Activated CD8-positive, alpha-beta memory T cell treated with anti-CD3 and anti-CD28 coated beads for 36 hours (primary cell): ENCODE measurements at regions not wholly inside any gene's neighbourhood (a gene's known extent, or its start where the extent isn't known, plus 50 kb on each side); places are given as distances from the start of the nearest gene placed in this dataset.

Experiments used
- CTCF ChIA-PET: fragments of 350-600 bp; sonication (Branson Sonifier 250); formaldehyde crosslinking; loops from one replicate; lab custom pipeline; 2021; ENCODE audit warnings: antibody characterized with exemption; lab: Charles Lee
- POLR2A ChIA-PET: fragments of 350-600 bp; sonication (Branson Sonifier 250); formaldehyde crosslinking; loops from one replicate; lab custom pipeline; 2021; ENCODE audit warnings: antibody characterized with exemption; lab: Charles Lee

DNA sequence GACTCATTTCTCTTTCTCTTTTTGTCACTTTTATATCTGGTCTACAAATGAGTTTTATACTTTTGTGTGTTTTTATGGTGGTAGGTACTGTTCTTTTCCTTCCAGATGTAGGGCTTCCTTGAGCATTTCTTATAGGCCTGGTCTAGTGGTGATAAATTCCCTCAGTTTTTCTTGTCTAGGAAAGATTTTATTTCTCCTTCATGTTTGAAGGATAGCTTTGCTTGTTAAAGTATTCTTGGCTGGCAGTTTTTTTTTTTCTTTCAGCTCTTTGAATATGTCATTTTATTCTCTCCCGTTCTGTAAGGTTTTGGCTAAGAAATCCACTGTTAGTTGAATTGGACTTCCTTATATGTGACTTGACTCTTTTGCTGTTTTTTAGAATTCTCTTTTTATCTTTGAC lies 292.7 kb downstream of the RPS24 start:
- ChIA-PET POLR2A (no interaction called here), CTCF (no interaction called here)

DNA sequence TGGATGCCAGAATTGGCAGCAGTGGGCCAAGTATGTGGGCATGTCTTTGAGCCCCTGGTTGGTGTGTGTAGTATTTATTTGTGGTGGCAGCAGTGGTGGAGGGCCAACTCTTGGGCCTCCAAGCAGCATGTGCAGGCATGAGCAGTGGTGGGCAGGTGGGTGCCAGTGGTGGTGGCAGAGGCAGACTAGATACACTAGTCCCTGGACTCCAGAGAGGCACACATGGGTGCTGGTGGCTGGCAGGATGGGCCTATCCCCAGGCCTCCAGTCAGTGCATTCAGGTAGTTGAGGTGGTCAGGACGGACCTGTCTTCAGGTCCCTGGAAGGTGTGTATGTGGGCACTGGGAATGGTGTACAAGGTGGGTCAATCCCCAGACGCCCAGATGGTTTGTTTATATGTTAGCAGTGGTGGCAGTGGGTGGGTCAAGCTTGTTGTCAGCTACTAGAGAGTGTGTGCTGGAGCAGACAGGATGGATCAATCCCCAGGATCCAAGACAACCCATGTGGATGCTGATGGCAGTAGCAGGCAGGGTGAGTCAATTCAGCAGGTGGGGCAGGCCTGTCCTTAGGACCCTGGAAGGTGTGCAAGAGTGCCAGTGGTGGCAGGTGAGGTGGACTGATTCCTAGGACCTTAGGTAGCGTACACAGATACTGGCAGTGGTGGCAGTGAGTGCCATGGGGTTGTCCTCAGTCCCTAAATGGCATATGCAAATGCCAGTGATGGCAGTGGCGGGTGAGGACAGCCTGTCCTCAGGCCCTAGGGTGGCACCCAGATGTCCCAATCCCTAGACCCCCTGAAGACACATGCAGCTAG lies 294.3 kb downstream of the RPS24 start:
- ChIA-PET CTCF (no interaction called here), POLR2A (no interaction called here)

DNA sequence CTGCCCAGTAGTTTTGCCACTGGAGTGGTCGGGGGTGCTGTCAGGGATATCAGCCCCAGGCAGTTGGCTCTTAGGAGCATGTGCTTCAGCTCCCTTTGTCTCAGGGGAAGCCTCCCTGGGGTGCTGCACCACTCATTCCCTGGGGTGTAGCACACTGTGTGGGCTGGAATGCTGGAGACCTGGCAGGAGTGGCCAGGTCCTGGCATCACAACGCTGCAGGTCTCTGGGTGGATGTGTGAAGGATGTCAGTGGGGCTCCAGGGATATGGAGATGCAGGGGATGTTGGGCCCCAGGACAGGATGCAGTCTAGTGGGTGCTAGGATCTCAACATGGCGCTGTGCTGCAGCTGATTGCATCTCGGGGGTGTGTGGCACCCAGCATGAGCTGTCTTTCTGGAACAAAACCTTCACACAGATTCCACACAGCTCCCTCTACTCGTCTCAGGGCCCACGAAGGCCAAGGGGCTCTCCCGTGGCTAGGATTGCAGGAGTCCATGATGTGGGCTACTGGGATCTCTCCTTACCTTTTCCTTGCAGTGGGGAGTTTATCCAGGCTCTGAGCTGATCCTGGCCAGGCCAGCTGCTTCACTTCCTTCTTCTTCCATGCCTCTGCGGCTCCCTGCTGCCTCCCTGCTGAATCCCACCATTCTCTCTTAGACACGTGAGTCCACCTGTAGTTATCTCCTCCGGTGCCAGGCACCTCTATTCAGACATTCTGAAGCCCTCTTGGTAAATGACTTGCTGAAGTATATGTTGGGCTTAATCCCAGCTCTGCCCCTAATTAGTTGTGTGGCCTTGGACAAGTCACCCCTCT lies 295.1 kb downstream of the RPS24 start:
- ChIA-PET CTCF (no interaction called here), POLR2A (no interaction called here)

DNA sequence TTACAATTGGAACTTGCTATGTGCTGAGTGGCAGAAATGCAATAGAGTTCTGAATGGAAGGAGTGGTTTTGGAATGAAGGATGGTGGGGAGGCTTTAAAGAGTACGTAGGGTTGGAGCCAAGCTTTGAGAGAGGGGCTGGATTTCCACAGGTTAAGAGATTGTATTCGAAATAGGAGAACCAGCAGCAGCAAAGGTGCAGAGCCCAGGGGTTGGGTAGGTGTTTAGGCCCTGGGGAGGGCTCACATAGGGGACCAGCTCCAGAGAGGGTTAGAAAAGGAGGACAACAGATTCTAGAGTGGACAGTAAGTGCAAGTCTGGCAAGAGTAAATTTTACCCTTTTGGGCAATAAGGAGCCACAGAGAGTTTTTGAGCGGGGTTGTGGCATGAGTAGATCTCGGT lies 297.2 kb downstream of the RPS24 start:
- ChIA-PET CTCF (no interaction called here), POLR2A (no interaction called here)

GRCh38 chr10:78331391-78331922 lies 297.8 kb downstream of the RPS24 start:
- POLR2A ChIA-PET: no interaction called here
- CTCF ChIA-PET: no interaction called here

- ChIA-PET CTCF (no interaction called here), POLR2A (no interaction called here)
Measured at GRCh38 chr10:78332012-78332411, 298.3 kb downstream of the RPS24 start.

DNA sequence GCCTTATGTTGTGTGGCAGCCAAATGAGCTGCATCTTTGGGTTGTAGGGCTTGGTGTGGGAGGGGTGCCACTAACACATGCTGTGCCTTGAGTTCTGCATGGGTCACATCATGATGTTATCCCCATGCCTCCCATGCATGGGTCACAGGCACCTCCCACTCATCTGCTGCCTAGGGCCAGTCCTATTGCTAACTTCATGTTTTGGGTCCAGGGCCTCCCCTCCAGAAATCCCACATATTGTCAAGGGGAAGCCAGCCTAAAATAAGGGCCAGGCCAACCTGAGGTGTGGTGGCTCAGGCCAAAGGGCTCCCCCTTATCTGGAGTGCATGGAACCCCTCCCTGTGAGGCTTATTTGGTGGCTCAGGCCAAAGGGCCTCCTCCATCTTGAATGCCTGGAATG lies 299.0 kb downstream of the RPS24 start:
- ChIA-PET POLR2A (no interaction called here), CTCF (no interaction called here)

DNA sequence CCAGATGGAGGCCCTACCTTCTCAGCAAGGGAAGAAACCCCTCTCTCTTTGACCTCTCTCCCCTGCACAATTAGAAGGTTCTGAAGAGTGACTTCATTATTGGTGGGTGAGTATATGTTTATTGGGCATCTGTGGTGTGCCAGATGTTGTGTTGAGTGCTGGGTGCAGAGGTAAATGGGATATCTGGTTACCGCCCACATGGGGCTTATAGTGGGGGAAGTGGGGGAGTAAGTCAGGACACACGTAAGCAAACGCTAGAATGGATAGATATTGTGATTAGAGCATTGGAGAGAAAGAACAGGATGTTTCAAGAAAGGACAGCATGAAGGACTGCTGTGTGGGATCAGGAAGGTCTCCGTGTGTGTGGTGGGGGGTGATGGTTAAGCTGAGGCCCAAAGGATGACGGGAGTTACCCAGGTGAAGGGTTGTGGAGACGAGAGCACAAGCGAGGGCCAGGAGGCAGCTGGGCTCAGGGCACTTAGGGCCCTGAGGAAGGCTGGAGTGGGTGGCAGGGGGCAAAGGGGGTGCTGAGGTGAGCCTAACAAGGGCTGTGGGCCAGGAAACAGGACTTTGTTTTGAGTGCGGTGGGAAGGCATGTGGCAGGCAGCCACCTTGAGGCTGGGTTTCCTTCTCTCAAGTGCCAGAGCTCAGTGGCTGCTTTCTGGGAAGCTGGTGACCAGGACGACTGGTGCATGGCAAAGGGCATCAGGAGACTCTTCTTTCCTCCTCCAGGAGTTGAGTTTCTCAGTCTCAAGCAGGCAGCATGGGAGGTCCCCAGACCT lies 299.9 kb downstream of the RPS24 start:
- POLR2A ChIA-PET: no interaction called here
- CTCF ChIA-PET: no interaction called here

GRCh38 chr10:78335371-78335690 lies 301.7 kb downstream of the RPS24 start:
- CTCF ChIA-PET: interaction anchor here (0.6 kb wide), 1 partner anchor 363 kb away, joined by 3 read pairs; no protein-coding TSS in a partner anchor
- POLR2A ChIA-PET: no interaction called here

- POLR2A ChIA-PET: no interaction called here
- CTCF ChIA-PET: interaction anchor here (0.6 kb wide), 1 partner anchor 363 kb away, joined by 3 read pairs; no protein-coding TSS in a partner anchor
Measured at GRCh38 chr10:78335691-78336401, 302.2 kb downstream of the RPS24 start.

GRCh38 chr10:78336402-78336791 lies 302.7 kb downstream of the RPS24 start:
- POLR2A ChIA-PET: no interaction called here
- CTCF ChIA-PET: no interaction called here

DNA sequence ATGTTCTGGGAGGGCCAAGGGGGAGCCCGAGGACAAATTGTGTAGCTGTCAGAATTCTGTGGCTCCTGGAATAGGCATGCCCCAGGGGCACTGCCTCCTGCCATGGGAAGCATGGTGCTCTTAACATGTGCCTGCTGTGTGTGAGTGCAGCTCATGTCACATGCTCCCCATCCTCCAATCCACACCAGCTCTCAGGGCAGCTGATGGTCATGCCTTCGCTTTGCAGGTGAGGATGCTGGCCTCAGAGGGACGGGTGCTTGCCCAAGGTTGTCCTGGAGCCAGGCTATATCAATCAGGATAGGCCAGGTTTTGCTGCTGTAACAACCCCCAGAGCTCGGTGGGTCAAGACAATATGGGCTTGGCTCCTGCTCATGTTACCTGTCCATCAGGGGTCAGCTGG lies 303.4 kb downstream of the RPS24 start:
- CTCF ChIA-PET: no interaction called here
- POLR2A ChIA-PET: no interaction called here

DNA sequence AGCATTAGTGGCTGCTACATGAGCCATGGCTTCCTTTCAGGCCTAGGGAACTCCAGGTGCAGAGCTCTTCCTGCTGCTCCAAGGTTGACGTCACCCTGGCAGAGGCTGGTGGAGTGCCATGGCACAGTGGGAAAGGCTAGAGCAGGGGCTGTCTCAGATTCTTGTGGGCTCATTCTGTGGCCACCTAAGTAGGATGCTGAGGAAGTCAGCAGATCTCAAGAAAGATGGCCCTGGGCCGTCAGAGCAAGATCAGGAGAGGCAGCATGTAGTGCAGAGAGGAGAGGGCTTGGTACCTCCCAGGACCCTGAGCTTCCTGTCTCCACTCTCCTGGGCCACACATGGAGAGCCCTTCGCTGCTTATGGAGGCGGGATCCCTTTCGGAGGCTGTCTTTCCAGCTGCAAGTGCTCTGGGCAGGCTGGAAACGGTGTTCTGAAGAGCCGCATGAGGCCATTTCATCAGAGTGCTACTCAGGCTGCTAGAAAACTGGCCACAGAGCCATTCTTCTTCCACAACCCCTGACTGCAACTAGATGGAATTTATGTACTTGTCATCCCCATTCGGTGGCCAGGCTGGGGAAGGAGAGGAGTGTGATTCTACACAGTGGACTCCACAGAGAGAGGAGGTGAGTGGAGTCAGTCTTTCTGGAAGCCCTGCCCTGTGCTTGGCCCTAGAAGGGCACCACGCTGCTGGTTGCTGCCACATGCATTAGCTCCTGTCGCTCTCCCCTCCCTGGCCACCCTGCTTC lies 304.2 kb downstream of the RPS24 start:
- POLR2A ChIA-PET: no interaction called here
- CTCF ChIA-PET: no interaction called here

DNA sequence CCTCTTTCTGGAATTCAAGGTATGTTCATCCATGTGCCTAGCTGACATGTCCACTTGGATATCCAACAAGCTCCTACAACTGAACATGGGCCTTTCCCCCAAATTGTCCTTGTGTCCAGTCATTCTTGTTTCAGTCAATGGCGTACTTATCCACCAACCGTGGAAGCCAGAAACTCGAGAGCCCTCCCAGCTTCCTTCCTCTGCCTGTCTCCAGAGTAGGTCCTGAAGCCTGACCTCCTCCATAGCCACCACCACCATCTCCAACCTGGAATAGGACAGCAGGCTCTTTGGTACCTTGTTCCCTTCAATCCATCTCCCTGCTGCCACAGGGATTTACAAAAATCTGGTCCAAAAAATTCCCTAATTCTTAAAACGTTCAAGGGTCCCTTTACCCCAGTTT lies 305.1 kb downstream of the RPS24 start:
- ChIA-PET POLR2A (no interaction called here), CTCF (no interaction called here)

DNA sequence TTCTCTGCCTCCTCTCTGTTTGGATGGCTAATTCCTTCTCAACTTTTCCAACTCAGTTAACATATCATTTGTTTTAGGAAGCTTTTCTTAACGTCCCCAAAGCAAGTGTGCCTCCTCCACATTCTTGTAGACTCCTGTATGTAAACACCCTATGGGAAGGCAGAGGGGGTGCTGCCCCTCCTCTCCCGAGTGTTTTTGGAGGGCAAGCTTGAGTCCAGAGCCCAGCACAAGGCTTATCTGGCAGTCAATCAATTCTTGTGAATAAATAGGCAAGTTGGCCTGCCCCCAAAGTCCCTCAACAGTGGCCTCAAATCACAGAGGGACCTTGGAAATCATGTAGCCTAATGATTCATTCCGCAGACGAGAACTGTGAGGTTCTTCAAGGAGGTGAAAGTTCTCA lies 305.6 kb downstream of the RPS24 start:
- ChIA-PET POLR2A (no interaction called here), CTCF (no interaction called here)

DNA sequence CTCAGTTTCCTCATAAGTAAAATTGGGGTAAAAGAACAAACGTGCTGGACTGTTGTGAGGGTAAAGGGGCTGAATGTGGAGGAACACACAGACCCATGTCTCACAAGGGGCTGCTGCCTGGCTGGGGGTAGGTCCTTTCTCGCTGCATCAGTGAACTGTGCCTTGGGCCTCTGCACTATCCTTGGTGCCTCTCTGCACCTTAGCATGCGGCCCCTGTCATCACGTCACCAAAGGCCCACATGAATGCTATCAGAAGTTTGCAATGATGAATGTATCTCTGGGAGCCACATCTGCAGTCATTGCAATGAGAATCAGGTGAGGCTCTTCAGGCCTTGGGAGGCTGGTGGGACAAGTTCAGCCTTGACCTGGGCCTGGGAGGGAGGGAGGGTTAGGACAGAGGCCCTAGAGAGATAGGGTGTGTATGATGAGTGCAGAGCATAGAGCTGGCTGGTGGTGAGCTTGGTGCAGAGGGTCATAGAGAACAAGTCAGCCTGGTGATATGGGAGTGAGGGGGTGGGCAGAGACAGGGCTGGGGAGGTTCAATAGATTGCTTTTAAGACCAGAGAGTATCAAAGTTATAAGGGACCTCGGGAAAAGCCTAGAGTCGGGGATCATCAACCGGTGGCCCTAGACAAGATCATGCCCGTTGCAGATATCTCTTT lies 308.4 kb downstream of the RPS24 start:
- ChIA-PET CTCF (no interaction called here), POLR2A (no interaction called here)

DNA sequence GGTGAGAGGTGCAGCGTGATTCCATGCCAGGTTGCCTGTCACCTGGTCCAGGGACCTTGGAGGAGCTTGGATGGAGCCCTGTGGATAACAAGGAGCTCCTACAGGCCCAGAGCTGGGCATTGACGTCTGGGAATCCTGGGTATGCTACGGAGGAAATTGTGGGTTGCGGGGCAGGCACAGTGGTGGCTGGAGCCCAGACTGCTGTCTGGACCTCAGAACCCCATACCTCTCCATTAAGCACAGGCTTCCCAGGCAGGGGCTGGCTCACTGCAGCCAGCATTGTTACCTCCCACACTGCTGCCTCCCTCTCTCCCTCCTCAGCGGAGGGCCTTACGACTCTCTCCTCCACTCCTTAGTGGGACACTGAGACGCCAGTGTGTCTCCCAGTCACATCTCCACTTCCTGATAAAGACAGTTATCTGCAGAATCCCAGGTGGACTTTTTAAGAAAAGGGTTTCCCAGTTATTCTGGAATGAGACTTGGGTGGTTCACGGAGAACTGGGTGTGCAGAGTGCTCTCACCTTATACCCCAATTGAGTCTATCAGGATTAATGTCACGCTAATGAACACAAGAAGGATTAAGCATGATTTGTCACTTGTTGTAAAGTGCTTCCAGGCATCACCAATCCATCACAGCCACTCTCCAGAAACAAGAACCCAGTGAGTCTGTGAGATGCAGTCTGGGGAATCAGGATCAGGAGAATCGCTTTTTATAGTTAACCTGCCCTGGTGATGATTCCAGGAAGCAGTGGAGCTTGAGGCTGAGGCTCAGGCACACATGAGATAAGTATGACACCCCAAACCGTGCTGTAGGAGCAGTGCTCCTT lies 309.4 kb downstream of the RPS24 start:
- ChIA-PET POLR2A (no interaction called here), CTCF (no interaction called here)
